ENCODE measurements at regions not wholly inside any gene's neighbourhood (a gene's known extent, or its start where the extent isn't known, plus 50 kb on each side); places are given as distances from the start of the nearest gene placed in this dataset.

DNA sequence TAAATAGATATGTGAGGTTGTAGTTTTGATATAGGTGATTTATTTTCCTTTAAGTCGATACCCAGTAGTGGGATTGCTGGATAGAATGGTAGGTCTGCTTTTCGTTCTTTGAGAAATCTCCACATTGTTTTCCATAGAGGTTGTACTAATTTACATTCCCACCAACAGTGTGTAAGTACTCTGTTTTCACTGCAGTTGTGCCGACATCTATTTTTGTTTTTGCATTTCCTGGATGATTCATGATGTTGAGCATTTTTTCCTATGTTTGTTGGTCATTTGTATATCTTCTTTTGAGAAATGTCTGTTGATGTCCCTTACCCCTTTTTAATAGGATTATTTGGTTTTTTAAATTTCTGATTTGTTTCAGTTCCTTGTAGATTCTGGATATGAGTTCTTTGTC is 120.7 kb downstream of the NAA11 start:
- TF ChIP-seq, protein P1, sequence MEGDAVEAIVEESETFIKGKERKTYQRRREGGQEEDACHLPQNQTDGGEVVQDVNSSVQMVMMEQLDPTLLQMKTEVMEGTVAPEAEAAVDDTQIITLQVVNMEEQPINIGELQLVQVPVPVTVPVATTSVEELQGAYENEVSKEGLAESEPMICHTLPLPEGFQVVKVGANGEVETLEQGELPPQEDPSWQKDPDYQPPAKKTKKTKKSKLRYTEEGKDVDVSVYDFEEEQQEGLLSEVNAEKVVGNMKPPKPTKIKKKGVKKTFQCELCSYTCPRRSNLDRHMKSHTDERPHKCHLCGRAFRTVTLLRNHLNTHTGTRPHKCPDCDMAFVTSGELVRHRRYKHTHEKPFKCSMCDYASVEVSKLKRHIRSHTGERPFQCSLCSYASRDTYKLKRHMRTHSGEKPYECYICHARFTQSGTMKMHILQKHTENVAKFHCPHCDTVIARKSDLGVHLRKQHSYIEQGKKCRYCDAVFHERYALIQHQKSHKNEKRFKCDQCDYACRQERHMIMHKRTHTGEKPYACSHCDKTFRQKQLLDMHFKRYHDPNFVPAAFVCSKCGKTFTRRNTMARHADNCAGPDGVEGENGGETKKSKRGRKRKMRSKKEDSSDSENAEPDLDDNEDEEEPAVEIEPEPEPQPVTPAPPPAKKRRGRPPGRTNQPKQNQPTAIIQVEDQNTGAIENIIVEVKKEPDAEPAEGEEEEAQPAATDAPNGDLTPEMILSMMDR (IDR thresholded peaks at IDR 0.05; ENCODE audit: borderline replicate concordance, extremely low read depth, low read length, poor library complexity, severe bottlenecking), result no peak
- no peak for TF ChIP-seq EZH2 (IDR thresholded peaks at IDR 0.05; ENCODE audit: borderline replicate concordance, low read depth, low read length, severe bottlenecking)

Measured in DND-41 (cell line).